ENCODE measurements at regions not wholly inside any gene's neighbourhood (a gene's known extent, or its start where the extent isn't known, plus 50 kb on each side); places are given as distances from the start of the nearest gene placed in this dataset.

DNA sequence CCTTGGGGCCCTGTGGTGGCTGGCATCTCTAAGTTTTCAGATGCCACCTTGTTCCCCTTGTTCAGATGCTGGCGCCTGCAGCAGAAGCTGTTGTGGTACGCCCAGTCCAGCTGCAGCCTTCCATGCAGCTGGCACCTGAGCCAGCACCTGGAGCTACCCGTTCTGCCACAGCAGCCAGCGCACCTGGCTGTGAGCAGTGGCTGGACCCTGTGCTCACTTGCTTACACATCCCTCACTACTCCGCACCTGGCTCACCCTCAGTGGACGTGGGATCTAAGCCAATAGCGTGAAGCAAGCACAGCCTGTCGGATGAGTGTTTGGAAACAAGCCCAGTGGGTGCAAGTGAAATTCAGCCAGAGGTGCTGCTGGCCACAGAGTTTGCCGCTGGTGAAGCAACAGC, 607.5 kb upstream of the BCHE start:
- Histone ChIP-seq H3K36me3 (no peaks in the 10 kb centered on the region), H3K4me3 (no peak overlapping the region), H3K27me3 (replicated peaks; ENCODE audit: insufficient read depth) (no peaks in the 10 kb centered on the region), H3K9me3 (no peaks in the 10 kb centered on the region), H3K27ac (no peak overlapping the region), H3K4me1 (replicated peaks) (no peaks in the 10 kb centered on the region)
- 48% methylated on average over 9 of the region's 9 CpGs for WGBS
- intact Hi-C loops (cut with DNase I), result no loop called here
- DNase-seq (ENCODE audit: low spot score), result peak; percentile 70
- TF ChIP-seq, protein P1, sequence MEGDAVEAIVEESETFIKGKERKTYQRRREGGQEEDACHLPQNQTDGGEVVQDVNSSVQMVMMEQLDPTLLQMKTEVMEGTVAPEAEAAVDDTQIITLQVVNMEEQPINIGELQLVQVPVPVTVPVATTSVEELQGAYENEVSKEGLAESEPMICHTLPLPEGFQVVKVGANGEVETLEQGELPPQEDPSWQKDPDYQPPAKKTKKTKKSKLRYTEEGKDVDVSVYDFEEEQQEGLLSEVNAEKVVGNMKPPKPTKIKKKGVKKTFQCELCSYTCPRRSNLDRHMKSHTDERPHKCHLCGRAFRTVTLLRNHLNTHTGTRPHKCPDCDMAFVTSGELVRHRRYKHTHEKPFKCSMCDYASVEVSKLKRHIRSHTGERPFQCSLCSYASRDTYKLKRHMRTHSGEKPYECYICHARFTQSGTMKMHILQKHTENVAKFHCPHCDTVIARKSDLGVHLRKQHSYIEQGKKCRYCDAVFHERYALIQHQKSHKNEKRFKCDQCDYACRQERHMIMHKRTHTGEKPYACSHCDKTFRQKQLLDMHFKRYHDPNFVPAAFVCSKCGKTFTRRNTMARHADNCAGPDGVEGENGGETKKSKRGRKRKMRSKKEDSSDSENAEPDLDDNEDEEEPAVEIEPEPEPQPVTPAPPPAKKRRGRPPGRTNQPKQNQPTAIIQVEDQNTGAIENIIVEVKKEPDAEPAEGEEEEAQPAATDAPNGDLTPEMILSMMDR (IDR thresholded peaks at IDR 0.05), result no peak
- TF ChIP-seq POLR2A (IDR thresholded peaks at IDR 0.05) (no peak), POLR2AphosphoS5 (IDR thresholded peaks at IDR 0.05) (peak; percentile 28)

DNA sequence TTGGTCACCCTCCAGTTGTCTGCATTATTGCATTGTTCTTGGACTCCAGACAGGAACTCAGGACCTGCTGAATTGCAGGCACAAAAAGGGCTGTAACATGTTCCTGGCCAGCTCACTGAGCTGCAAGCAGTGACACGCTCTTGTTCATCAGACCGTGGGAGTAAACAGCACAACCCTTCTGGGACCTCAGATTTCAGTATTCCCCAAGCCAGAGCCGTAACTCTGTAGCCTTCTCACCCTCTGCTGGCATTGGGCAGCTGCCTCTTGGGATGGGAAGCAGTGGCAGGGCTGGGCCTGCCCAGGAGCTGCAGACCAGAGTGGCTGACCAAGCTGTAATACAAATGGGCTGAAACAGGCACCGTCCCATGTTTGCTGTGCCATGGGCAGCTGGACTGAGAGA, 607.1 kb upstream of the BCHE start:
- 35% methylated on average over 4 of the region's 4 CpGs for WGBS
- Histone ChIP-seq H3K36me3 (no peaks in the 10 kb centered on the region), H3K4me1 (replicated peaks) (no peaks in the 10 kb centered on the region), H3K4me3 (no peak overlapping the region), H3K27ac (no peak overlapping the region), H3K27me3 (replicated peaks; ENCODE audit: insufficient read depth) (no peaks in the 10 kb centered on the region), H3K9me3 (no peaks in the 10 kb centered on the region)
- peak; percentile 64 for DNase-seq (ENCODE audit: low spot score)
- intact Hi-C loops (cut with DNase I), result no loop called here
- no peak for TF ChIP-seq POLR2AphosphoS5 (IDR thresholded peaks at IDR 0.05)
- no peak for TF ChIP-seq POLR2A (IDR thresholded peaks at IDR 0.05)
- TF ChIP-seq, protein P1 (IDR thresholded peaks at IDR 0.05), result no peak

DNA sequence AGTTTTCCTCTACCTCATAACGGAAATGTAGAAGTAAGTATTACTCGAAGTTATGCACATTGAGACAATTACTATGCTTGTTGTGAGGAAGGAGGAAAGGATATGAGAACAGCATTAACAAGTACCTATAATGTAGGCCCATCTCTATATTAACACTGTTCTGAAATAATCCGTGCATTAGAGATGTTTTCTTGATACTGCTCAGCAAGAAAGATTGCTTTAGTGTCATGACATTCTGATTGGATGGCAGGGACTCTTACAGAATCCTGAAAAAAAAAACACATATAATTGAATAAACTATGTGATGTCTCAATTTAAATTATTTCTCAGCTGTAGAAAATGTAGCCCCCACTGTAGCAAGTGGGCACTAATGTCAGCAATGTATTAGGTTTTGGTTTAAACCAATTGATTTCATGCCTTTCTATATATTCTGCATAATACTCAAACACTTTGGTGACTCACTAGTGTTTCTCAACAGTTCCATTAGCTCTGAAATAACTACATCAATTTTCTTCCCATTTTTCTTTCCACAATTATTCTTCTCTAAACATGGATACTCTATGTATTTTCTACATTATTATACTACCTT, 598.3 kb upstream of the BCHE start:
- WGBS, result 96% methylated on average over 3 of the region's 3 CpGs
- TF ChIP-seq POLR2A (IDR thresholded peaks at IDR 0.05) (no peak), POLR2AphosphoS5 (IDR thresholded peaks at IDR 0.05) (no peak)
- TF ChIP-seq, protein P1 (IDR thresholded peaks at IDR 0.05), result no peak
- H3K4me3 ChIP-seq, result no peak overlapping the region
- H3K36me3 ChIP-seq, result no peaks in the 10 kb centered on the region
- no peaks in the 10 kb centered on the region for H3K27me3 ChIP-seq (replicated peaks; ENCODE audit: insufficient read depth)
- DNase-seq (ENCODE audit: low spot score), result no peak
- no peak overlapping the region for H3K27ac ChIP-seq
- intact Hi-C loops (cut with DNase I), result no loop called here
- no peaks in the 10 kb centered on the region for H3K9me3 ChIP-seq
- H3K4me1 ChIP-seq (replicated peaks), result no peaks in the 10 kb centered on the region

DNA sequence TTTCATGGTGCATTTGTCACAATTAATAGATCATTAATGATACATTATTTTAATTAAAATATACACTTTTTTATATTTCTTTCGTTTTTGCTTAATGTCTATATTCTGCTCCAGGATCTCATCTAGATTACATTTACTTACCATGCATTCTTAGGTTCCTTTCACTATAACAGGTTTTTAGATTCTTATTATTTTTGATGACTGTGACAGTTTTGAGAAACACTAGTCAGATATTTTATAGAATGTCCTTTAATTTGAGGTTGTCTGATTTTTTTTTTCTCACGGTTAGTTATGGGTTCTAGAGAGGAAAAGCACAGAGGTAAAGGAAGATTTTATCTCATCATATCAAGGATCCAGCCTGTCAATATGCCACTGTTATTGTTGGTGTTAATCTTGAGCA, 595.8 kb upstream of the BCHE start:
- Histone ChIP-seq H3K27me3 (replicated peaks; ENCODE audit: insufficient read depth) (no peaks in the 10 kb centered on the region), H3K4me1 (replicated peaks) (no peaks in the 10 kb centered on the region), H3K9me3 (no peaks in the 10 kb centered on the region), H3K27ac (no peak overlapping the region), H3K4me3 (no peak overlapping the region), H3K36me3 (no peaks in the 10 kb centered on the region)
- intact Hi-C loops (cut with DNase I), result no loop called here
- no peak for DNase-seq (ENCODE audit: low spot score)
- TF ChIP-seq, protein P1 (IDR thresholded peaks at IDR 0.05), result no peak
- whole genome bisulfite sequencing, result 58% methylated on average over 2 of the region's 2 CpGs

DNA sequence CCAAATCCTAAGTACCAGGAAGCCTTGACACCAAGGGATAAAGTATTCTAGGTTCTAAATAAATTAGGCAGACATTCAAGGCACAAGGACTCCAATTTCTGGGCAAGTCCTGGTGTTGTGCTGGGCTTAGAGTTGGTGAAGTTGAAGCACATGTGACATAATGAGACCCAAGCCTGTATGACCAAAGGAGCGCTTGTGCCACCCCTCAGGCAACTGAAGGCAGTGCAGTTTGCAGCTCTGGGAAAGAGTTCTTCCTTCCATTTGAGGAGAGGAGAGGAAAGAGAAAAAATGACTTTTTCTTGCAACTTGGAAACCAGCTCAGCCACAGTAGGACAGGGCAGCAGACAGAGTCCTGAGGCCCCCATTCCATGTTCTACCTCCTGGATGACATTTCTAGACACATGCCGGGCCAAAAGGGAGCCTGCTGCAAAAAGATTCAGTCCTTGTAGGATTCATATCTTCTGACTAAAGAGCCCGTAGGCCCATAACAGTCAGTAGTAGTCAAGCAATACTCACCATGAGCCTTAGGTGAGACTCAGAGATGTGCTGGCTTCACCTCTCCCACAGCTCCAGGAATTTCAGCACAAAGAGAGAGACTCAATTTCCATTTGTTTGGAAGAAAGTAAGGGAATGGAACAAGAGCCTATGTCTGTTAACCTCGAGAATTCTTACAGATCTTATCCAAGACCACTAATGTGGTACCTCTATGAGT, 588.8 kb upstream of the BCHE start:
- no peaks in the 10 kb centered on the region for H3K27me3 ChIP-seq (replicated peaks; ENCODE audit: insufficient read depth)
- no peaks in the 10 kb centered on the region for H3K4me1 ChIP-seq (replicated peaks)
- no peak for TF ChIP-seq POLR2A (IDR thresholded peaks at IDR 0.05)
- TF ChIP-seq POLR2AphosphoS5 (IDR thresholded peaks at IDR 0.05), result no peak
- TF ChIP-seq, protein P1 (IDR thresholded peaks at IDR 0.05), result no peak
- no peaks in the 10 kb centered on the region for H3K9me3 ChIP-seq
- H3K27ac ChIP-seq, result no peak overlapping the region
- WGBS, result 97% methylated on average over 4 of the region's 4 CpGs
- no peaks in the 10 kb centered on the region for H3K36me3 ChIP-seq
- intact Hi-C loops (cut with DNase I), result no loop called here
- no peak for DNase-seq (ENCODE audit: low spot score)
- H3K4me3 ChIP-seq, result no peak overlapping the region

Measured in prostate gland (tissue), 2 donors.